OCI-LY7 (cell line): ENCODE measurements at regions not wholly inside any gene's neighbourhood (a gene's known extent, or its start where the extent isn't known, plus 50 kb on each side); places are given as distances from the start of the nearest gene placed in this dataset.

Experiments used
- EZH2phosphoT487 ChIP-seq: fragments of 200-600 bp; sonication (generic); IDR thresholded peaks from 2 replicates; pipeline ENCODE4 v1.6.1; 2018; ENCODE audit warnings: low read depth, borderline replicate concordance, mild to moderate bottlenecking, mixed run types, antibody characterized with exemption, low read length, moderate library complexity, mixed read lengths
- TF ChIP-seq, protein P1 (sequence below): fragments of 200-600 bp; sonication (generic); conservative IDR thresholded peaks from 2 replicates; pipeline ENCODE4 v1.5.1; 2014; ENCODE audit warnings: mild to moderate bottlenecking, antibody characterized with exemption, low read length, moderate library complexity, mixed read lengths

GRCh38 chr10:27440478-27440877 is 63.6 kb upstream of the RAB18 start:
- TF ChIP-seq, protein P1, sequence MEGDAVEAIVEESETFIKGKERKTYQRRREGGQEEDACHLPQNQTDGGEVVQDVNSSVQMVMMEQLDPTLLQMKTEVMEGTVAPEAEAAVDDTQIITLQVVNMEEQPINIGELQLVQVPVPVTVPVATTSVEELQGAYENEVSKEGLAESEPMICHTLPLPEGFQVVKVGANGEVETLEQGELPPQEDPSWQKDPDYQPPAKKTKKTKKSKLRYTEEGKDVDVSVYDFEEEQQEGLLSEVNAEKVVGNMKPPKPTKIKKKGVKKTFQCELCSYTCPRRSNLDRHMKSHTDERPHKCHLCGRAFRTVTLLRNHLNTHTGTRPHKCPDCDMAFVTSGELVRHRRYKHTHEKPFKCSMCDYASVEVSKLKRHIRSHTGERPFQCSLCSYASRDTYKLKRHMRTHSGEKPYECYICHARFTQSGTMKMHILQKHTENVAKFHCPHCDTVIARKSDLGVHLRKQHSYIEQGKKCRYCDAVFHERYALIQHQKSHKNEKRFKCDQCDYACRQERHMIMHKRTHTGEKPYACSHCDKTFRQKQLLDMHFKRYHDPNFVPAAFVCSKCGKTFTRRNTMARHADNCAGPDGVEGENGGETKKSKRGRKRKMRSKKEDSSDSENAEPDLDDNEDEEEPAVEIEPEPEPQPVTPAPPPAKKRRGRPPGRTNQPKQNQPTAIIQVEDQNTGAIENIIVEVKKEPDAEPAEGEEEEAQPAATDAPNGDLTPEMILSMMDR, result no peak
- no peak for TF ChIP-seq EZH2phosphoT487
